Stomach (tissue), 8 donors: ENCODE measurements at regions not wholly inside any gene's neighbourhood (a gene's known extent, or its start where the extent isn't known, plus 50 kb on each side); places are given as distances from the start of the nearest gene placed in this dataset.

Experiments used
- DNase-seq, 2 donors: peaks; one replicate each; pipeline versions ENCODE4 v3.0.0 to v3.0.0-alpha.2; 2013 to 2019
- H3K27ac ChIP-seq, 5 donors: fragments of 200-600 bp in 4 of 5; sonication (generic) in 4 of 5; one replicate each; pipeline ENCODE4 v1.5.1; 2013 to 2019; ENCODE audit warnings: mild to moderate bottlenecking in 1 of 5, moderate library complexity in 1 of 5
- H3K27me3 ChIP-seq, 3 donors: fragments of 200-600 bp; sonication (generic); one replicate each; pipeline ENCODE4 v1.5.1; 2017 to 2019; ENCODE audit warnings: mixed run types in 1 of 3
- H3K36me3 ChIP-seq, 4 donors: fragments of 200-600 bp; sonication (generic); 1 replicate in 3 of 4; 2 replicates in 1 of 4; pipeline ENCODE4 v1.5.1; 2016 to 2019
- H3K4me1 ChIP-seq, 4 donors: fragments of 200-600 bp; sonication (generic); one replicate each; pipeline ENCODE4 v1.5.1; 2016 to 2019
- H3K4me3 ChIP-seq, 4 donors: fragments of 200-600 bp; sonication (generic) in 3 of 4; one replicate each; pipeline ENCODE4 v1.5.1; 2016 to 2019; ENCODE audit warnings: mild to moderate bottlenecking in 1 of 4
- H3K9me3 ChIP-seq, 4 donors: fragments of 200-600 bp; sonication (generic); one replicate each; pipeline ENCODE4 v1.5.1; 2016 to 2019
- CTCF ChIP-seq, 7 experiments: fragments of 450-650 bp in 4 of 7; fragments of 200-600 bp in 3 of 7; sonication (generic) in 3 of 7; IDR thresholded peaks; one replicate each; pipeline ENCODE4 v1.5.1; 2016 to 2019; ENCODE audit warnings: antibody characterized with exemption in 7 of 7, control low read depth in 2 of 7, mild to moderate bottlenecking in 1 of 7
- EP300 ChIP-seq: sonication (generic); formaldehyde crosslinking; IDR thresholded peaks from one replicate; pipeline ENCODE4 v1.6.1; 2017; ENCODE audit warnings: antibody characterized with exemption
- POLR2A ChIP-seq, 4 donors: fragments of 450-650 bp; IDR thresholded peaks; one replicate each; pipeline ENCODE4 v1.6.1; 2016; ENCODE audit warnings: antibody characterized with exemption in 4 of 4, control low read depth in 2 of 4, mild to moderate bottlenecking in 1 of 4, moderate library complexity in 1 of 4
- POLR2AphosphoS5 ChIP-seq, 3 donors: sonication (generic); formaldehyde crosslinking; IDR thresholded peaks; one replicate each; pipeline ENCODE4 v1.6.1; 2016; ENCODE audit warnings: antibody characterized with exemption in 3 of 3
- WGBS, 5 donors: extraction: QIAGEN DNeasy Blood & Tissue Kit in 3 of 5; methylation state at CpG; one replicate each; pipeline versions ENCODE4 v1.1.5 to v1.1.7; 2013 to 2018; 5-methylcytosine and 5-hydroxymethylcytosine counted together
- intact Hi-C: fragments of 100-400 bp; cut with DNase I; formaldehyde crosslinking; loops from one replicate; pipeline ENCODE4 v1.15.1; 2023; ENCODE audit warnings: low total_unique reads
- donor health status: healthy with polysubstance abuse.
- donor health status: Bipolar disorder and iron deficiency.
- donor health status: healthy.

- no peaks in the 10 kb centered on the region for H3K27me3 ChIP-seq
- TF ChIP-seq POLR2A (IDR thresholded peaks at IDR 0.05), result no peak
- no peak for TF ChIP-seq EP300
- no peak for TF ChIP-seq CTCF (IDR thresholded peaks at IDR 0.05)
- no peak for TF ChIP-seq POLR2AphosphoS5 (IDR thresholded peaks at IDR 0.05)
- WGBS, 5 donors, result 78 to 86% (median 80%) methylated on average over 7 of the region's 7 CpGs
- intact Hi-C loops, result no loop called here
- H3K4me1 ChIP-seq, result peaks cover 0 to 27% (median 15%) of the 10 kb centered on the region in 4 donors
- peaks cover 0 to 15% (median 4%) of the 10 kb centered on the region in 4 donors for H3K9me3 ChIP-seq
- no peak overlapping the region for H3K27ac ChIP-seq
- no peak overlapping the region for H3K4me3 ChIP-seq
- H3K36me3 ChIP-seq, result no peaks in the 10 kb centered on the region
- DNase-seq, result no peak
These were observed 61.7 kb upstream of the WIPF1 start for GRCh38 chr2:174659069-174659900.

- Histone ChIP-seq H3K4me1 (peaks cover 0 to 4% (median under 1%) of the 10 kb centered on the region in 4 donors), H3K27ac (no peak overlapping the region), H3K4me3 (no peak overlapping the region), H3K36me3 (no peaks in the 10 kb centered on the region), H3K27me3 (no peaks in the 10 kb centered on the region), H3K9me3 (peaks cover 0 to 15% (median 4%) of the 10 kb centered on the region in 4 donors)
- no peak for DNase-seq
- intact Hi-C loops, result no loop called here
- TF ChIP-seq POLR2AphosphoS5 (IDR thresholded peaks at IDR 0.05) (no peak), EP300 (no peak), CTCF (IDR thresholded peaks at IDR 0.05) (no peak), POLR2A (IDR thresholded peaks at IDR 0.05) (no peak)
These were observed 59.1 kb upstream of the WIPF1 start for GRCh38 chr2:174656676-174657176.

- Histone ChIP-seq H3K4me3 (no peak overlapping the region), H3K27me3 (no peaks in the 10 kb centered on the region), H3K4me1 (peaks cover 0 to 4% (median 0%) of the 10 kb centered on the region in 4 donors), H3K27ac (no peak overlapping the region), H3K36me3 (no peaks in the 10 kb centered on the region), H3K9me3 (peaks cover 0 to 15% (median 4%) of the 10 kb centered on the region in 4 donors)
- DNase-seq, result no peak
- intact Hi-C loops, result no loop called here
- TF ChIP-seq POLR2AphosphoS5 (IDR thresholded peaks at IDR 0.05), result no peak
- no peak for TF ChIP-seq POLR2A (IDR thresholded peaks at IDR 0.05)
- TF ChIP-seq EP300, result no peak
- TF ChIP-seq CTCF (IDR thresholded peaks at IDR 0.05), result no peak
These were observed 58.4 kb upstream of the WIPF1 start for GRCh38 chr2:174656035-174656434.

- Histone ChIP-seq H3K36me3 (no peaks in the 10 kb centered on the region), H3K27ac (no peak overlapping the region), H3K4me1 (peaks cover 0 to 4% (median 0%) of the 10 kb centered on the region in 4 donors), H3K27me3 (no peaks in the 10 kb centered on the region), H3K9me3 (peaks cover 0 to 19% (median 4%) of the 10 kb centered on the region in 4 donors), H3K4me3 (no peak overlapping the region)
- no peak for DNase-seq
- TF ChIP-seq POLR2A (IDR thresholded peaks at IDR 0.05) (no peak), CTCF (IDR thresholded peaks at IDR 0.05) (no peak), POLR2AphosphoS5 (IDR thresholded peaks at IDR 0.05) (no peak), EP300 (no peak)
- intact Hi-C loops, result no loop called here
- WGBS, 5 donors, result 93 to 99% (median 97%) methylated on average over 4 of the region's 4 CpGs
These were observed 56.9 kb upstream of the WIPF1 start for GRCh38 chr2:174654419-174654941.
